ENCODE measurements at regions not wholly inside any gene's neighbourhood (a gene's known extent, or its start where the extent isn't known, plus 50 kb on each side); places are given as distances from the start of the nearest gene placed in this dataset.

DNA sequence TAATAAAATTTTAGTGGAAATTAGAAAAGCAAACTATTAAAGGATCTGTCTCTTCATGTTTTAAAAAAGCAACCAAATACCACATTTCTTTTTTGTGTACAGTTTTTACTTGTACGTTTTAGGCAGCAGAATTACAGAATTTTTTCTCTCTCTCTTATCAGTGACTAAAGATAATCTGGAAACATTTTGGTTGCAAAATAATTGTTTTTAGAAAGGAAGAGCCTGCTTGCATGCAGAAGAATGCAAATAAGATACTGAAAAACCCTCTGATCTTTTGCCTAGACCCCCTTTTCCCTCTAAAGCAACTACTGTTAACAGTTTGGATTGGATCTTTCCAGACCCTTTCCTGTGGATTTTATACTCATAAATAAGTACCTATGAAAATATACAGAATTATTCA is 75.9 kb upstream of the SGCD start:
- H3K4me3 ChIP-seq (ENCODE audit: low read length): no peak overlapping the region
- TF ChIP-seq, protein P1, sequence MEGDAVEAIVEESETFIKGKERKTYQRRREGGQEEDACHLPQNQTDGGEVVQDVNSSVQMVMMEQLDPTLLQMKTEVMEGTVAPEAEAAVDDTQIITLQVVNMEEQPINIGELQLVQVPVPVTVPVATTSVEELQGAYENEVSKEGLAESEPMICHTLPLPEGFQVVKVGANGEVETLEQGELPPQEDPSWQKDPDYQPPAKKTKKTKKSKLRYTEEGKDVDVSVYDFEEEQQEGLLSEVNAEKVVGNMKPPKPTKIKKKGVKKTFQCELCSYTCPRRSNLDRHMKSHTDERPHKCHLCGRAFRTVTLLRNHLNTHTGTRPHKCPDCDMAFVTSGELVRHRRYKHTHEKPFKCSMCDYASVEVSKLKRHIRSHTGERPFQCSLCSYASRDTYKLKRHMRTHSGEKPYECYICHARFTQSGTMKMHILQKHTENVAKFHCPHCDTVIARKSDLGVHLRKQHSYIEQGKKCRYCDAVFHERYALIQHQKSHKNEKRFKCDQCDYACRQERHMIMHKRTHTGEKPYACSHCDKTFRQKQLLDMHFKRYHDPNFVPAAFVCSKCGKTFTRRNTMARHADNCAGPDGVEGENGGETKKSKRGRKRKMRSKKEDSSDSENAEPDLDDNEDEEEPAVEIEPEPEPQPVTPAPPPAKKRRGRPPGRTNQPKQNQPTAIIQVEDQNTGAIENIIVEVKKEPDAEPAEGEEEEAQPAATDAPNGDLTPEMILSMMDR (IDR thresholded peaks at IDR 0.05; ENCODE audit: insufficient read depth, low read depth, low read length, missing control alignments): no peak
- no peak for DNase-seq (ENCODE audit: low read depth)

DNA sequence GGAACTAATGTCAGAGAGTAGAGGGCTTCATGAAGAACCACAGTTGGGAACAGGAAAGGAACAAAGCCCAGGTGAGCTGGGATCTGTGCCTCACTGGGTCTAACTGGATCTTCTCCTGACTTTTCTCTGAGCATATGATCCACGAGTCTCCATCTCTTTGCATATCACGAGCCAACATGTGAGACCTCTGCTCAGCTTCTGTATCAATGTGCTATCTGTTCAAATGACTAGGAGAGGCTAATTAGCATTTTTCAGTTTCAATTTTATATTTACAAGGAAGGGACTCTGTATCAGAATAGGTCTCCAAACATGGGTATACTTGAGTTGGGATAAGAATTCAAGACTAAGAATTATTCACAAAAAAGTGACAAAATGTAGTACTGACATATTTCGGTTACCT is 73.8 kb upstream of the SGCD start:
- no peak for DNase-seq (ENCODE audit: low read depth)
- H3K4me3 ChIP-seq (ENCODE audit: low read length): no peak overlapping the region
- TF ChIP-seq, protein P1 (IDR thresholded peaks at IDR 0.05; ENCODE audit: insufficient read depth, low read depth, low read length, missing control alignments): no peak

DNA sequence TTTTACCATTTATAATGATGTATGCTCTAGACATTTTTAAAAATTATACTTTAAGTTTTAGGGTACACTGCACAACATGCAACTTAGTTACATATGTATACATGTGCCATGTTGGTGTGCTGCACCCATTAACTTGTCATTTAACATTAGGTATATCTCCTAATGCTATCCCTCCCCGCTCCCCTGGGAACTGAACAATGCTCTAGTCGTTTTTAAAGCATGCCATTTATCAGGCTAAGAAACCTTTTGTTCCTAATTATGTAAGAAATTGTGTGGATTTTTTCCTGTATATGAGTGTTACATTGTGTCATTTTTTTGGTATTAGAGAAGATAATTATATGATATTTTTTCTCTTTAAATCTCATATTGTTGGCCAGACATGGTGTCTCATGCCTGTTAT is 72.8 kb upstream of the SGCD start:
- DNase-seq (ENCODE audit: low read depth): no peak
- TF ChIP-seq, protein P1 (IDR thresholded peaks at IDR 0.05; ENCODE audit: insufficient read depth, low read depth, low read length, missing control alignments): no peak
- H3K4me3 ChIP-seq (ENCODE audit: low read length): no peak overlapping the region

DNA sequence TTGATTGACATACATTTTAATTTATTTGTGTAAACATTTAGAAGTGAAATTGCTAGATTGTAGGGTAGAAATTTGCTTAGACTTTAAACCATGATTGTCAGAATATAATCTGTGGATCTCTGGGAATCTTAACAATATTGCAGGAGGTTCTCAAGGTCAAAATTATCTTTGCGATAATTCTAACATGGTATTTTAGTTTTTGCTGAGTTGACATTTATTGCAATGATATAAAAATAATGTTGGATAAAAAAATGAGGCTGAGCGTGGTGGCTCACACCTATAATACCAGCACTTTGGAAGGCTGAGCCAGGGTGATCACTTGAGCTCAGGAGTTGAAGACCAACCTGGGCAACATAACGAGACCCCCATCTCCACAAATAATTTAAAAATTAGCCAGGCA is 70.3 kb upstream of the SGCD start:
- DNase-seq (ENCODE audit: low read depth): no peak
- H3K4me3 ChIP-seq (ENCODE audit: low read length): no peak overlapping the region
- TF ChIP-seq, protein P1 (IDR thresholded peaks at IDR 0.05; ENCODE audit: insufficient read depth, low read depth, low read length, missing control alignments): no peak

DNA sequence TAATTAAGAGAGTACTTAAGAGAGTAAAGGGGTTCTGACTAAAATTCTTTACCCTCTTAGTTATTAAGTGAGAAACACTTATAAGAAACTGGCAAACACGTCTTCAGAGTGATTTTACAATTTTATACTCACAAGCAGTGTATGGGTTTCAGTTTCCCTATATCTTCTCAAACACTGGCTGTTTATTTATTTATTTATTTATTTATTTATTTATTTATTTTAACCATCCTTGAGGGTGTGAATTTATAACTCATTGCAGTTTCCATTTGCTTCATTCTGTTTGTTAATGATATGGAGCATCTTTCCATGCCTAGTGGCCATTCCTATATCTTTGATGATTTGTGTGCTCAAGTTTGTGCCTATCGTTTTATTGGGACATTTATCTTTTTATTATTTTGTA is 68.0 kb upstream of the SGCD start:
- no peak overlapping the region for H3K4me3 ChIP-seq (ENCODE audit: low read length)
- TF ChIP-seq, protein P1 (IDR thresholded peaks at IDR 0.05; ENCODE audit: insufficient read depth, low read depth, low read length, missing control alignments): no peak
- DNase-seq (ENCODE audit: low read depth): no peak

DNA sequence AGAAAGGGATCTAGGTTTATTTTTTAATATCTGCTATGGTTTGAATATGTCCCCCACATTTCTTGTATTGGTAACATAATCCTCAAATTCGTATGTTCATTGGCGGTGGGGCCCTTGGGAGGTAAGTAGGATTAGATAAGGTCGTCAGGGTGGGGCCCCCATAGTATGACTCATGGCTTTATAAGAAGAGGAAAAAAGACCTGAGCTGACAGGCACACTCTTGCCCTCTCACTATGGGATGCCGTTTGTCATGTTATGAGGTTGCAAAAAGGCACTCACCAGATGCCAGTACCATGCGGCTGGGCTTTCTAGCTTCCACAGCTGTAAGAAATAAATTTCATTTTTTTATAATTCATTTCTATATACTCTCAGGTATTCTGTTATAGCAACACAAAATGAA is 67.3 kb upstream of the SGCD start:
- TF ChIP-seq, protein P1 (IDR thresholded peaks at IDR 0.05; ENCODE audit: insufficient read depth, low read depth, low read length, missing control alignments): no peak
- DNase-seq (ENCODE audit: low read depth): no peak
- no peak overlapping the region for H3K4me3 ChIP-seq (ENCODE audit: low read length)

DNA sequence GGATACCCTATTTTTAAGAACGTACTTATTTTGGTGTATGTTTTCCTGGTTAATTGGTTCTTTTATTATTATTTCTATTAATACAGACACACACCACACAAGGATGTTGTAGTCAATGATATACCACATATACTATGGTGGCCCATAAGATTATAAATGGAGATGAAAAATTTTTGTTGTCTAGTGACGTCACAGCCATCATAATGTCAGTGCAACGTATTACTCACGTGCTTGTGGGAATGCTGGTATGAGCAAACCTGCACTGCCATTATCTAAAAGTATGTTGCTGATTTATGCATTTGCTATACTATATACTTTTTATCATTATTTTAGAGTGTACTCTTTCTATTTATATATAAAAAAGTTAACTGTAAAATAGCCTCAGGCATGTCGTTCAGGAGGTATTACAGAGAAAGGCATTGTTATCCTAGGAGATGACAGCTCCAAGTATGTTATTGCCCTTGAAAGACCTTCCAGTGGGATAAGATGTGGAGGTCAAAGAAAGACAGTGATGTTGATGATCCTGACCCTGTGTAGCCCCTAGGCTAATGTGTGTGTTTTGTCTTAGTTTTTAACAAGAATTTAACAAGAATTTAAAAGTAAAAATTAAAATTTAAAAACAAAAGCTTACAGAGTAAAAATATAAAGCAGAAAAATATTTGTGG is 65.6 kb upstream of the SGCD start:
- no peak overlapping the region for H3K4me3 ChIP-seq (ENCODE audit: low read length)
- DNase-seq (ENCODE audit: low read depth): no peak
- TF ChIP-seq, protein P1 (IDR thresholded peaks at IDR 0.05; ENCODE audit: insufficient read depth, low read depth, low read length, missing control alignments): no peak
